ENCODE measurements at regions not wholly inside any gene's neighbourhood (a gene's known extent, or its start where the extent isn't known, plus 50 kb on each side); places are given as distances from the start of the nearest gene placed in this dataset.

DNA sequence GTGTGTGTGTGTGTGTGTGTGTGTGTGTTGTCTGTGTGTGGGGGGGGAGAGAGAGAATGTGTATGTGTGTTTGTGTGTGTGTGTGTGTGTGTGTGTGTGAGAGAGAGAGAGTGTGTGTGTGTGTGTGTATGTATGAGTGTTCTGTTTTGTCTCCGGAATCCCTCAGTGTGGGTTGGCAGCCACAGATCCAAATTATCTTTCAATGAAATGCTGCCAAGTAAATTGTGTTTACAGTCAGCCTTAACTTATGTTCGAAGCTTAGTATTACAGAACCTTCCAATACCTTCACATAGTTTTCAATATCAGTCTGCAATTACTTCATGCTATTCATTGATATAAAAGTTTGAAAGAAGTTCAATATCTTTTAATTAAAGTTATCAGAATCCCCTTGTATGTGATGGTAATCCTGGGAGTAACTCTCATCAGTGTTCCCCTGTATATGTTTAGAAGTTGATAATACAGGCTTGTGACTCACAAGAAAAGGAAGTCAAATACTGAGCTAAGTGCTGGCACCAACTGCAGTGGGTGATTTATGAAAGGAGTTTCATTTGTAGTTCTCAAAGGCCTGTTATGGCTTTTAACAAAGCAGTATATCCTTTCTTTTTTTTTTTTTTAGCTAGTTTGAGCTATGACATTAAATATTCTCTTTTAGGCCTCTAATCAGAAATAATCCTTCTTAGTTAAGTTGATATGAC is 51.6 kb upstream of the HTR2C start:
- TF ChIP-seq, protein P1, sequence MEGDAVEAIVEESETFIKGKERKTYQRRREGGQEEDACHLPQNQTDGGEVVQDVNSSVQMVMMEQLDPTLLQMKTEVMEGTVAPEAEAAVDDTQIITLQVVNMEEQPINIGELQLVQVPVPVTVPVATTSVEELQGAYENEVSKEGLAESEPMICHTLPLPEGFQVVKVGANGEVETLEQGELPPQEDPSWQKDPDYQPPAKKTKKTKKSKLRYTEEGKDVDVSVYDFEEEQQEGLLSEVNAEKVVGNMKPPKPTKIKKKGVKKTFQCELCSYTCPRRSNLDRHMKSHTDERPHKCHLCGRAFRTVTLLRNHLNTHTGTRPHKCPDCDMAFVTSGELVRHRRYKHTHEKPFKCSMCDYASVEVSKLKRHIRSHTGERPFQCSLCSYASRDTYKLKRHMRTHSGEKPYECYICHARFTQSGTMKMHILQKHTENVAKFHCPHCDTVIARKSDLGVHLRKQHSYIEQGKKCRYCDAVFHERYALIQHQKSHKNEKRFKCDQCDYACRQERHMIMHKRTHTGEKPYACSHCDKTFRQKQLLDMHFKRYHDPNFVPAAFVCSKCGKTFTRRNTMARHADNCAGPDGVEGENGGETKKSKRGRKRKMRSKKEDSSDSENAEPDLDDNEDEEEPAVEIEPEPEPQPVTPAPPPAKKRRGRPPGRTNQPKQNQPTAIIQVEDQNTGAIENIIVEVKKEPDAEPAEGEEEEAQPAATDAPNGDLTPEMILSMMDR (IDR thresholded peaks at IDR 0.05): no peak
- TF ChIP-seq EZH2 (IDR thresholded peaks at IDR 0.05): no peak
